ENCODE measurements at regions not wholly inside any gene's neighbourhood (a gene's known extent, or its start where the extent isn't known, plus 50 kb on each side); places are given as distances from the start of the nearest gene placed in this dataset.
"Not testable (repeated sequence)": the region's sequence is repeated elsewhere in the genome, so short reads cannot be mapped to it uniquely, and the experiment has no call there.

DNA sequence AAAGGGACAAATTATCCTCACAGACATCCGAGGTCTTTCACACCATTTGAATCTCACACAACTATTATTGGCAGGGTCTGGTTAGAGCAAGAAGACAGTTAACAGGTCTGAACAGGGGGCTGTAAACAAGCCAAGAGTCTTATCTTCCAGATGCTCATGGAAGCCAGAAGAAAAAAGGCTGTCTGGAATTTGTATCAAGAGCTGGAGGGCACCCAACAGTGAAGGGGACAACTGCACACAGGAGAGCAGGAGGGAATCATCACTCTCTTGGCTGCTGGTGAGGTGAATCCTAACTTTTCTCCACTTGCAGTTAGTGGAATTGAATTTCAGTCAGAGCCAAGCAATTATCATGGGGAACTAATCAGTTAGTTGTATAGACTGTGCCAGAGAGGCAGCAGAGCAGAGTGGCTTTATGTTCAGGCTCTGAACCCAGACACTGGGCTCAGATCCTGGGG, 880.2 kb upstream of the AUTS2 start:
- no peak for DNase-seq (ENCODE audit: low read depth in 2 of 2, low spot score in 1 of 2)

DNA sequence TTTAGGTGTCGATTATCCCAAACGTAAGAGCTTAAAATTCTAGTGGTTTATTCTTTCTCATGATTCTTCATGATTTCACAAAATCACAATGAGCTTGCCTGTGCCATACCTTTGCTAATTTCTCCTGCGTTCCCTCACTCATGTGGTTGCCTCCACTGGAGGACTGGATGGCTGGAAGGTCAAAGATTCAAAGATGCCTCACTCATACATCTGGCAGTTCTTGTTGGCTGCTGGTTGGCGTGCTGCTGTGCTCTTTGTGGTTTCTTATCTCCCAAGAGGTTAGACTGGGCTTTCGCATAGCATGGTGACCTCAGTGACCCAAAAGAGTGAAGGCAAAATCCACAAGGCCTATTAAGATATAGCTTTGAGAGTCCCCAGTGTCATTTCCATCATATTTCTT, 877.6 kb upstream of the AUTS2 start:
- no peak for DNase-seq (ENCODE audit: low read depth in 2 of 2, low spot score in 1 of 2)

DNA sequence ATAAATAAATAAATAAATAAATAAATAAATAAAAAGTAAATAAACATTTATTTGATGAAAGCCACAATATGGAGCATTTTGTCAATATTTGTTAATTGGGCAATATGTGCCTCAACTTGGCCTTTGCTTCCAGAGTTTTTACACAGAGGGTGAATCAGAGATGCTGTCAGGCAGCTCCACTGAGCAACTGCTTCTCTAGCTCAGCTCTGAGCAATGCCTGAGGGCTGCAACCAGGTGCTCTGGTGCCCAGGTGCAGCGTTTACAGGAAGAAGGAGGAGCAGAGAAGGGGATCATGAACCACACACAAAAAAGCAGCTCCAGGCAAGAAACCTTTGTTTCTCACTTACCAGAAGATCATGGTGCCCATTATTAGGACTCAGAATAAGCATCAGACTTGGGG, 876.2 kb upstream of the AUTS2 start:
- no peak for DNase-seq (ENCODE audit: low read depth in 2 of 2, low spot score in 1 of 2)

DNA sequence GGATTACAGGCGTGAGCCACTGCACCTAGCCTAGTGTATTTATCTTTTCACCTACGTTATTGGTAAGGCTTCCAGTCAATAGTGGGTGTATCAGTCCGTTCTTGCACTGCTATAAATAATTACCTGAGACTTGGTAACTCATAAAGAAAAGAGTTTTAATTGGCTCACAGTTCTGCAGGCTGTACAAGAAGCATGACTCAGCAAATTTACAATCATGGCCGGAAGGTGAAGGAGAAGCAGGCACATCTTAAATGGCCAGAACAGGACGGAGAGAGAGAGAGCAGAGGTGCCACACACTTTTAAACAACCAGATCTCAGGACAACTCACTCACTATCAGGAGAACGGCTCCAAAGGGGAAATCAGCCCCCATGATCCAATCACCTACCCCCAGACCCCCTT, 873.3 kb upstream of the AUTS2 start:
- DNase-seq (ENCODE audit: low read depth in 2 of 2, low spot score in 1 of 2) = no peak

- DNase-seq (ENCODE audit: low read depth in 2 of 2, low spot score in 1 of 2) = no peak
Measured at GRCh38 chr7:68725843-68726785, 872.2 kb upstream of the AUTS2 start.

GRCh38 chr7:68728720-68729119, 869.6 kb upstream of the AUTS2 start:
- DNase-seq (ENCODE audit: low read depth in 2 of 2, low spot score in 1 of 2) = not testable (repeated sequence)

DNA sequence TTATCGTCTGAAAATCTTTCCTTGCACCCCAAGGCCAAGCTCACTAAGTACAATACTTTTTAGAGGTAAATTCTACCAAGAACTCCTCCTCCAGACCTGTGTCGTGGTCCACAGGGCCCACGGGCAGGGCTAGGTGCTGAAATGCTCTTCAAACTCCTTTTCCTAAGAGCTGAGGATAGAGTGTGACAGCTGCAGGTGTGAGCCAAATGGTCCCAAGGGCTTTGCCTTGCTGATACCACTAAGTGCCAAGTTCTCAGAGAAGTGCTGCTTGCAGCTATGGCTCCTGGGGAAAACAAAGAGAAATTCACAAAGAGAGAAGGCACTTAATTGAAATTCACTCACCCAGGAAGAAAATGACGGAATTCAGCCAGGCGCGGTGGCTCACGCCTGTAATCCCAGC, 868.9 kb upstream of the AUTS2 start:
- DNase-seq (ENCODE audit: low read depth in 2 of 2, low spot score in 1 of 2) = no peak

- DNase-seq (ENCODE audit: low read depth in 2 of 2, low spot score in 1 of 2) = no peak
Measured at GRCh38 chr7:68730194-68730593, 868.1 kb upstream of the AUTS2 start.

- DNase-seq (ENCODE audit: low read depth in 2 of 2, low spot score in 1 of 2) = no peak
Measured at GRCh38 chr7:68730964-68731363, 867.3 kb upstream of the AUTS2 start.

GRCh38 chr7:68733219-68734153, 864.8 kb upstream of the AUTS2 start:
- DNase-seq (ENCODE audit: low read depth in 2 of 2, low spot score in 1 of 2) = no peak

GRCh38 chr7:68734431-68734830, 863.8 kb upstream of the AUTS2 start:
- DNase-seq (ENCODE audit: low read depth in 2 of 2, low spot score in 1 of 2) = no peak

DNA sequence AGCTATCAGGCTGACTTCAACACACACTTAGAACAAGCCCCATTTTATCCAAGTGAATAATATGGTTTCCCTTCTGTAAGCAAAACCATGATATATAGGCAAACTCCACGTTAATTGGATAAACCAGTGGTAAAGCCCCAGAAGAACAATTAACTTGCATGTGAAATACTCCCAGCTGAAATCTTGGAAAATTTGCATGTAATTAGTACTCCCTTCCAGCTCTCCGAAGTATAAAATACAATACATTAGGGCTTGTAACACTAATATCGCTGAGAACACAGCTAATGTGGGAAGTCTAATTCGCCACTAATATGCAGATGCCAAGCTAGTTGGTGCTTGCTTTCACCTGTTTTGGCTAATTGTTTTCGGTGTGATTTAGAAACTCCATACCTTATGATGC, 859.0 kb upstream of the AUTS2 start:
- DNase-seq (ENCODE audit: low read depth in 2 of 2, low spot score in 1 of 2) = no peak

GRCh38 chr7:68744036-68744435, 854.2 kb upstream of the AUTS2 start:
- DNase-seq (ENCODE audit: low read depth in 2 of 2, low spot score in 1 of 2) = no peak

DNA sequence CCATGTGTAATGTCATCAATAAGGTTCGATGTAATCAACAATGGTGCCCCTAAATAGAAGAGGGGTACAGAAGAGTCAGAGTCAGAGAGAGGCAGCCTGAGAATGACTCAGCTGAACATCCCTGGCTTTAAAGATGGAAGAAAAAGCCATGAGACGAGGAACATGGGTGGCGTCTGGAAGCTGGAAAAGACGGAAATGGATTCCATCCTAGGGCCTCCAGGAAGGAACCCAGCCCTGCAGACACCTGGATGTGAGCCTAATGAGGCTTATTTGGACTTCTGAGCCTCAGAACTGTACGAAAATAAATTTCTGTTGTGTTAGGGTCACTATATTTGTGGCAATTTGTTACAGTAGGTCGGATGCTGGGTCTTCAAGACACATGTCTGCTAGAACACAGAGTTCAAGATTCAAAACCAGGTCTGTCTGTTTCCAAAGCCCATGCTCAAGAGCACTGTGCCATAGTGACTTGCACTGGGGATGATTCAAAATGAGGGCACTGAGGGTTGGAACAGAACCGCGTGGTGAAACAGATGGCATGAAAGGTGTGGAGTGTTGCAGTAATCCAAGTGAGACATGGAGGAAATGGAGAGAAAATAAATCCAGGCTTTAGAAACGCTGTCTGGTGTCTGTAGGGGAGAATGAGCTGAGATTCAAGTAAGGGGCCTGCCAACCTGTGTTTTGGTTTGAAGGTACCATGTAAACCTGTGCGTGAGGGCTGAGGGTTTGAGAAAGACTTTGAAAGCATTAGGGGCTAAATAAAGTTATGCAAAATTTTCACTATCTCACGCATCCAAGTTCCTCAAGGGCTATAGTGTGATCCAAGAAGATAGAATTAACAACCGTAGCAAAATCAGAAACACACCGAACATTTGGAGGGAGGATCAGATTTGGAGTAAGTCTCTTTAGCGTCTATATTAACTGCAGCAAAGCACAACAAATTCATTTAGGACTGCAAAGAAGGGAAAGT, 849.1 kb upstream of the AUTS2 start:
- no peak for DNase-seq (ENCODE audit: low read depth in 2 of 2, low spot score in 1 of 2)

DNA sequence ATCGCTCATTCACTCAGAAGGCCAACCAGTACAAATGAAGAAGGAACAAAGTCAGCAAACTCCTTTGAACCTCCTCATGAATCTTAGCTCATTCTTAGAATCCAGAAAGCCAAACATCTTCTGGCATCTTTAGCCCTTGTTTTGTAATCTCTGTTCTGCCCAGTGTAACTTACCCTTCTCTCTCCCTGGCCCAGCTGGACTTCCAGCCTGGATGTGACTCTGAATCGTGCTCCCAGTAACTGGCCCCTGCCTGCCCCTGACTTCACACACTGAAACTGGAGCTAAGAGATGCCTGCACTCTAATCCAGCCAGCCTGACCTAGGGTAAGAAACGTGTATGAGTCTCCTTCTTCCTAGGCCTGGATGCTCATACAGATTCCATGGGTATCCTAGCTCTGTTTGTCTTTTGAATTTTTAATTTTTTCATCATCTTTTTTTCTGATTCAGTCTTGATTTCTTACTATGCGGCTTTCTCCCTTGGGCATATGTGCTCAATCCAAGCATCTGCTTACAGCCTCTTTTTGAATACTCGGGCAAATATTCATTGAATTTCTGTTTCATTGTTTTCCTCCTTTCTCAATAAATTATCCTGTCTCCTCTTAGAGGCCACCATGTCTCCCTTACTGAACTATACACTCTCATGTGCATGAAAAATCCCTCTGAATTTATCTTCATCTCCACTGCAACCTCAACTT, 845.6 kb upstream of the AUTS2 start:
- no peak for DNase-seq (ENCODE audit: low read depth in 2 of 2, low spot score in 1 of 2)

GRCh38 chr7:68754414-68754813, 843.9 kb upstream of the AUTS2 start:
- DNase-seq (ENCODE audit: low read depth in 2 of 2, low spot score in 1 of 2) = no peak

DNA sequence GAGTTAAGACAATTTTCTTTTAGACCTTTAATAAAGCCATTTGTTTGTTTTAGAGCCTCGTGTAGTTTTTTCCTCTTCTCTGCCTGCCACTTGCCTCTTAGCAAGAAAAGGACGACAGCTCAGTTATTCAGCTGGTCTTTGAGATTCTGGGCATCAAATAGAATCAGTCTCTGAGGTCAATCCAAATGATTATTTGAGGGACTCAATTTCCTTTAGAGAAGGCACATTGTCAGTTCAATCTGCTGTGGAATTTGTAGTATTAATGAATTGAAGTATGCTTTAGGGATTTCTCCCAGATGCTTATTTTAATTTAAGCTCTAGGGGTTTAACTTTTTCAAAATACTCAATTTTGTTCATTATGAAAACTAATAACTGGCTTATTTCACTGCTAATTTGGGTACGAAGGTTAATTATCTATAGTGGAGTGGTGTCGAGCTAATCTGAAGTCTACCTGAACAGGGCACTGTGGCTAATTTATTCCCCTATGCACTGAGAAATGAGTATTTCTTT, 841.2 kb upstream of the AUTS2 start:
- DNase-seq (ENCODE audit: low read depth in 2 of 2, low spot score in 1 of 2) = no peak

GRCh38 chr7:68760556-68760955, 837.7 kb upstream of the AUTS2 start:
- DNase-seq (ENCODE audit: low read depth in 2 of 2, low spot score in 1 of 2) = no peak

DNA sequence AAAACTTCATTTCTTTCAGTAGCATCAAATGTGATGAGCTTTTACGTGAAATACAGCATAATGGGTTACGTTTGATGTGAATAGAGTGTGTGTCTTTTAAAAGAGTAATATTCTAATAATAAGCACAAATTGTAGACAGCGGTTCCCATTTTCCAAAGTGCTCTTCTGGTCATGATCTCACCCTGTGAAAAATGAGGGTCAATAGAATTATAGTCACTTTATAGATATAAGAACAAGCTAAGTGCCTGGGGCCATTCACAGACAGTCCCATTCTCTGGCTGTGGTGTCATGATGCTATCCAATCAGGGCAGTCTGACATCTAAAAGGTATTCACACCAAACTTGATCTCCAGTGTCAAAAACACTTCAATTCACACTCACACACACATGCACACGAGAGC, 830.8 kb upstream of the AUTS2 start:
- no peak for DNase-seq (ENCODE audit: low read depth in 2 of 2, low spot score in 1 of 2)

GRCh38 chr7:68770649-68771048, 827.6 kb upstream of the AUTS2 start:
- DNase-seq (ENCODE audit: low read depth in 2 of 2, low spot score in 1 of 2) = no peak
